ENCODE measurements at regions not wholly inside any gene's neighbourhood (a gene's known extent, or its start where the extent isn't known, plus 50 kb on each side); places are given as distances from the start of the nearest gene placed in this dataset.

DNA sequence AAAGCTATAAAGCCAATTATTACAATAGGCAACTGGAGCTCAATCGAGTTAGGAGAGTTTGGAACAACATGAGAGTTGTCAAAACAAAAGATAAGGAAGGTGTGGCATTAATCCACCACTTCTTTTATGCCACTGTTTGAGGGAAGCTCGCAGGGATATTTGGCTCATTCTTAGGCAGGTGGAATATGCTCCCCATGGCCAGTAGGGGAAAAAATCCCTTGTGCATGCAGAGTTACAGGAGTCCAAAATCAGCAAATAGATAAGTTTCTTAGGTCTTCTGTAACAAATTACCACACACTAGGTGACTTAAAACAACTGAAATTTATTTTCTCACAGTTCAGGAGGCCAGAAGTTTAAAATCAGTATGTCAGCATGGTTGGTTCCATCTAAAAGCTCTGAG is 135.4 kb upstream of the SYNPR start:
- no peak overlapping the region for H2AK5ac ChIP-seq (ENCODE audit: low read length)

DNA sequence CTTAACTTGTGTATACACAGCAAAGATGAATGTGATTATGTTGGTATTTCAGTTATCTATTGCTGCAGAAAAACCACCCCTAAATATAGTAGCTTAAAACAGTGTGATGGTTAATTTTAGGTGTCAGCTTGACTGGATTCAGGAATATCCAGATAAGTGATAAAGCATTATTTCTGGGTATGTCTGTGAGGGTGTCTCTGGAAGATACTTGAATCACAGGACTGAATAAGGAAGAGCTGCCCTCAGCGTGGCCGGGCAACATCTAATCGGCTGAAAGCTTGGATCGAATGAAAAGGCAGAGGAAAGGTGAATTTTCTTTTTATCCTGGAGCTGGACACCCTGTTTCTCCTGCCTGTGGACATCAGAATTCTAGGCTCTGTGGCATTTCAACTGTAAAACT is 132.0 kb upstream of the SYNPR start:
- H3K79me2 ChIP-seq (ENCODE audit: control insufficient read depth, insufficient read depth, low read length, poor library complexity), result no peaks in the 10 kb centered on the region
- no peaks in the 10 kb centered on the region for H3K9me3 ChIP-seq (ENCODE audit: insufficient read depth, low read depth, low read length)
- H3K36me3 ChIP-seq (ENCODE audit: control insufficient read depth in 1 of 2, insufficient read depth in 2 of 2, low read length in 2 of 2), result no peaks in the 10 kb centered on the region
- H4K12ac ChIP-seq (ENCODE audit: low read depth, low read length), result no peak overlapping the region
- H4K91ac ChIP-seq (ENCODE audit: low read depth, low read length), result no peak overlapping the region
- no peak overlapping the region for H3K14ac ChIP-seq (ENCODE audit: low read length)
- H3K79me1 ChIP-seq (ENCODE audit: low read length), result no peaks in the 10 kb centered on the region
- no peaks in the 10 kb centered on the region for H3K4me1 ChIP-seq (ENCODE audit: control insufficient read depth in 1 of 2, insufficient read depth in 2 of 2, low read length in 2 of 2)
- H3K23ac ChIP-seq (ENCODE audit: low read length), result no peak overlapping the region
- no peak overlapping the region for H3K9ac ChIP-seq (ENCODE audit: low read length)
- H3K27ac ChIP-seq (ENCODE audit: low read depth, low read length), result no peak overlapping the region
- no peak overlapping the region for H3K4ac ChIP-seq (ENCODE audit: low read depth, low read length)
- H2AFZ ChIP-seq (ENCODE audit: insufficient read depth, low read length, poor library complexity), result no peak overlapping the region
- H2BK120ac ChIP-seq (ENCODE audit: insufficient read depth, low read length, poor library complexity), result no peak overlapping the region
- no peak overlapping the region for H2BK5ac ChIP-seq (ENCODE audit: low read depth, low read length, poor library complexity)
- no peak overlapping the region for H4K8ac ChIP-seq (ENCODE audit: low read depth, low read length)
- H2AK5ac ChIP-seq (ENCODE audit: low read length), result no peak overlapping the region
- H3K4me3 ChIP-seq (ENCODE audit: low read depth, low read length), result no peak overlapping the region
- no CpG with 5 or more reads among the region's 4 CpGs for WGBS (ENCODE audit: extremely low coverage, insufficient coverage, insufficient read length)
- no peak overlapping the region for H3K4me2 ChIP-seq (ENCODE audit: low read length)
- no peaks in the 10 kb centered on the region for H3K27me3 ChIP-seq (ENCODE audit: insufficient read depth, low read length)
- DNase-seq, result no peak
- H2BK12ac ChIP-seq (ENCODE audit: low read length), result no peak overlapping the region
- H3K18ac ChIP-seq (ENCODE audit: low read length), result no peak overlapping the region

More for the DNA sequence above, 135.4 kb upstream of the SYNPR start:
- no peak overlapping the region for H3K27ac ChIP-seq (ENCODE audit: low read depth, low read length)
- no peak overlapping the region for H3K9ac ChIP-seq (ENCODE audit: low read length)
- no peak overlapping the region for H3K14ac ChIP-seq (ENCODE audit: low read length)
- no peak overlapping the region for H4K8ac ChIP-seq (ENCODE audit: low read depth, low read length)
- H2BK120ac ChIP-seq (ENCODE audit: insufficient read depth, low read length, poor library complexity), result no peak overlapping the region
- no peaks in the 10 kb centered on the region for H3K9me3 ChIP-seq (ENCODE audit: insufficient read depth, low read depth, low read length)
- H3K4me1 ChIP-seq (ENCODE audit: control insufficient read depth in 1 of 2, insufficient read depth in 2 of 2, low read length in 2 of 2), result no peaks in the 10 kb centered on the region
- H3K4ac ChIP-seq (ENCODE audit: low read depth, low read length), result no peak overlapping the region
- H3K4me2 ChIP-seq (ENCODE audit: low read length), result no peak overlapping the region
- no peak overlapping the region for H2BK12ac ChIP-seq (ENCODE audit: low read length)
- no peaks in the 10 kb centered on the region for H3K27me3 ChIP-seq (ENCODE audit: insufficient read depth, low read length)
- no peak for DNase-seq
- H3K79me2 ChIP-seq (ENCODE audit: control insufficient read depth, insufficient read depth, low read length, poor library complexity), result no peaks in the 10 kb centered on the region
- no peak overlapping the region for H3K4me3 ChIP-seq (ENCODE audit: low read depth, low read length)
- H4K91ac ChIP-seq (ENCODE audit: low read depth, low read length), result no peak overlapping the region
- no peak overlapping the region for H4K12ac ChIP-seq (ENCODE audit: low read depth, low read length)
- no peak overlapping the region for H3K23ac ChIP-seq (ENCODE audit: low read length)
- no peak overlapping the region for H3K18ac ChIP-seq (ENCODE audit: low read length)
- H2AFZ ChIP-seq (ENCODE audit: insufficient read depth, low read length, poor library complexity), result no peak overlapping the region
- H2BK5ac ChIP-seq (ENCODE audit: low read depth, low read length, poor library complexity), result no peak overlapping the region
- WGBS (ENCODE audit: extremely low coverage, insufficient coverage, insufficient read length), result no CpG with 5 or more reads among the region's 2 CpGs
- H3K36me3 ChIP-seq (ENCODE audit: control insufficient read depth in 1 of 2, insufficient read depth in 2 of 2, low read length in 2 of 2), result no peaks in the 10 kb centered on the region
- H3K79me1 ChIP-seq (ENCODE audit: low read length), result no peaks in the 10 kb centered on the region

DNA sequence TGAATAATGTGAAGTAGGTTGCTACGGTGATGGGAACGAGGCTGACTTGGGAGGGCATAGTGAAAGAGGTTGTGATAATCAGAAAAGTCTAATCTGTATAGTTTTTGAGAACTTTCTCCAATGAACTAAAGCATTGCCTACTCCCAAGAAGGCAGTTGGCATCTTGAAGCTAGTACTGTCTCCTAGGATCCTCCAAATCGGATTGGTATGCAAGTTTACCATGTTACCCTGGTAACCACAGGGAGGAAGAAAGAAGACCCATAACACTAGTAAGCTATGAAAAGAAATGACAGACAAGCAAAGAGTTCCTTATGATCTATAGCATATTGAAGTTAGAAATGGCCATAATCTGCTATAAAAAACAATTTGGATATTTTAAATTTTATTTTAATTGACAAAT is 127.2 kb upstream of the SYNPR start:
- H3K9me3 ChIP-seq (ENCODE audit: insufficient read depth, low read depth, low read length), result no peaks in the 10 kb centered on the region
- no peak overlapping the region for H2AFZ ChIP-seq (ENCODE audit: insufficient read depth, low read length, poor library complexity)
- H2AK5ac ChIP-seq (ENCODE audit: low read length), result no peak overlapping the region
- no peaks in the 10 kb centered on the region for H3K27me3 ChIP-seq (ENCODE audit: insufficient read depth, low read length)
- no peak overlapping the region for H3K18ac ChIP-seq (ENCODE audit: low read length)
- H2BK120ac ChIP-seq (ENCODE audit: insufficient read depth, low read length, poor library complexity), result no peak overlapping the region
- no peak overlapping the region for H2BK12ac ChIP-seq (ENCODE audit: low read length)
- H2BK5ac ChIP-seq (ENCODE audit: low read depth, low read length, poor library complexity), result no peak overlapping the region
- DNase-seq, result no peak
- H3K14ac ChIP-seq (ENCODE audit: low read length), result no peak overlapping the region
- no peak overlapping the region for H3K9ac ChIP-seq (ENCODE audit: low read length)
- H3K79me1 ChIP-seq (ENCODE audit: low read length), result no peaks in the 10 kb centered on the region
- H3K4me1 ChIP-seq (ENCODE audit: control insufficient read depth in 1 of 2, insufficient read depth in 2 of 2, low read length in 2 of 2), result no peaks in the 10 kb centered on the region
- no peak overlapping the region for H3K4me2 ChIP-seq (ENCODE audit: low read length)
- no peak overlapping the region for H3K27ac ChIP-seq (ENCODE audit: low read depth, low read length)
- WGBS (ENCODE audit: extremely low coverage, insufficient coverage, insufficient read length), result no CpG with 5 or more reads among the region's 3 CpGs
- no peak overlapping the region for H3K23ac ChIP-seq (ENCODE audit: low read length)
- H4K91ac ChIP-seq (ENCODE audit: low read depth, low read length), result no peak overlapping the region
- no peaks in the 10 kb centered on the region for H3K36me3 ChIP-seq (ENCODE audit: control insufficient read depth in 1 of 2, insufficient read depth in 2 of 2, low read length in 2 of 2)
- no peak overlapping the region for H3K4me3 ChIP-seq (ENCODE audit: low read depth, low read length)
- no peak overlapping the region for H3K4ac ChIP-seq (ENCODE audit: low read depth, low read length)
- no peak overlapping the region for H4K12ac ChIP-seq (ENCODE audit: low read depth, low read length)
- H3K79me2 ChIP-seq (ENCODE audit: control insufficient read depth, insufficient read depth, low read length, poor library complexity), result no peaks in the 10 kb centered on the region
- H4K8ac ChIP-seq (ENCODE audit: low read depth, low read length), result no peak overlapping the region

DNA sequence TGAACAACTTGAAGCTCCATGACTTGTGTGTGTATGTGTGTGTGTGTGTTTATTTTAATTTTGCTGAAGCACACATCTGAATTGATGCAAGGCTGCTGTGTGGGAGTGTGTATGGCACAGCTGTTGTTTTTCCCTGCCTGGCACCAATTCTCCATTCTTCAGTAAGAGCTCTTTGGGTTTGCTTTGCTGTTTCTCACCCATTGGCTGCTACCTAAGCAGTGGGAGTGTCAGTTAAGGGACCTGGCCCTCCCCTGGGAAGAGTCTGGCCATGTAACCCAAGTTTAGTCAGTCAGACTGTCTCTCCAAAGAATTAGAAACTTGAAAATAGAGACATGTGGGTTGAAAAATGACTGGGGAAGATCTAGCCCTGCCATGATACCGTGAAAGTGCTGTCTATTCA is 126.2 kb upstream of the SYNPR start:
- WGBS (ENCODE audit: extremely low coverage, insufficient coverage, insufficient read length), result no CpG with 5 or more reads among the region's 1 CpG
- DNase-seq, result no peak
- no peaks in the 10 kb centered on the region for H3K36me3 ChIP-seq (ENCODE audit: control insufficient read depth in 1 of 2, insufficient read depth in 2 of 2, low read length in 2 of 2)
- H3K9ac ChIP-seq (ENCODE audit: low read length), result no peak overlapping the region
- H3K4me1 ChIP-seq (ENCODE audit: control insufficient read depth in 1 of 2, insufficient read depth in 2 of 2, low read length in 2 of 2), result no peaks in the 10 kb centered on the region
- no peaks in the 10 kb centered on the region for H3K79me2 ChIP-seq (ENCODE audit: control insufficient read depth, insufficient read depth, low read length, poor library complexity)
- H3K14ac ChIP-seq (ENCODE audit: low read length), result no peak overlapping the region
- H4K12ac ChIP-seq (ENCODE audit: low read depth, low read length), result no peak overlapping the region
- no peak overlapping the region for H2BK12ac ChIP-seq (ENCODE audit: low read length)
- no peaks in the 10 kb centered on the region for H3K79me1 ChIP-seq (ENCODE audit: low read length)
- H2AFZ ChIP-seq (ENCODE audit: insufficient read depth, low read length, poor library complexity), result no peak overlapping the region
- no peak overlapping the region for H3K27ac ChIP-seq (ENCODE audit: low read depth, low read length)
- no peak overlapping the region for H3K4me3 ChIP-seq (ENCODE audit: low read depth, low read length)
- H2AK5ac ChIP-seq (ENCODE audit: low read length), result no peak overlapping the region
- no peak overlapping the region for H2BK5ac ChIP-seq (ENCODE audit: low read depth, low read length, poor library complexity)
- no peaks in the 10 kb centered on the region for H3K9me3 ChIP-seq (ENCODE audit: insufficient read depth, low read depth, low read length)
- no peak overlapping the region for H3K4ac ChIP-seq (ENCODE audit: low read depth, low read length)
- H3K4me2 ChIP-seq (ENCODE audit: low read length), result no peak overlapping the region
- H4K8ac ChIP-seq (ENCODE audit: low read depth, low read length), result no peak overlapping the region
- H4K91ac ChIP-seq (ENCODE audit: low read depth, low read length), result no peak overlapping the region
- H3K18ac ChIP-seq (ENCODE audit: low read length), result no peak overlapping the region
- no peak overlapping the region for H3K23ac ChIP-seq (ENCODE audit: low read length)
- H2BK120ac ChIP-seq (ENCODE audit: insufficient read depth, low read length, poor library complexity), result no peak overlapping the region
- H3K27me3 ChIP-seq (ENCODE audit: insufficient read depth, low read length), result no peaks in the 10 kb centered on the region

All from trophoblast cell (in vitro differentiated cells and primary cell).